Esophagus muscularis mucosa (tissue), 4 donors: ENCODE measurements at regions not wholly inside any gene's neighbourhood (a gene's known extent, or its start where the extent isn't known, plus 50 kb on each side); places are given as distances from the start of the nearest gene placed in this dataset.

ENCODE experiments used
- EP300 ChIP-seq: sonication (generic); formaldehyde crosslinking; IDR thresholded peaks from one replicate; pipeline ENCODE4 v1.6.1; 2017; ENCODE audit warnings: antibody characterized with exemption
- POLR2A ChIP-seq: fragments of 450-650 bp; IDR thresholded peaks from one replicate; pipeline ENCODE4 v1.6.1; 2017; ENCODE audit warnings: antibody characterized with exemption, moderate library complexity, mild to moderate bottlenecking, low read depth
- POLR2AphosphoS5 ChIP-seq, 2 donors: sonication (generic); formaldehyde crosslinking; IDR thresholded peaks; one replicate each; pipeline ENCODE4 v1.6.1; 2017; ENCODE audit warnings: antibody characterized with exemption in 2 of 2
- TF ChIP-seq, protein P1 (sequence below), 3 experiments: fragments of 200-600 bp in 2 of 3; fragments of 450-650 bp in 1 of 3; sonication (generic) in 2 of 3; IDR thresholded peaks; one replicate each; pipeline ENCODE4 v1.5.1; 2017 to 2019; ENCODE audit warnings: antibody characterized with exemption in 3 of 3, mild to moderate bottlenecking in 2 of 3, moderate library complexity in 1 of 3

DNA sequence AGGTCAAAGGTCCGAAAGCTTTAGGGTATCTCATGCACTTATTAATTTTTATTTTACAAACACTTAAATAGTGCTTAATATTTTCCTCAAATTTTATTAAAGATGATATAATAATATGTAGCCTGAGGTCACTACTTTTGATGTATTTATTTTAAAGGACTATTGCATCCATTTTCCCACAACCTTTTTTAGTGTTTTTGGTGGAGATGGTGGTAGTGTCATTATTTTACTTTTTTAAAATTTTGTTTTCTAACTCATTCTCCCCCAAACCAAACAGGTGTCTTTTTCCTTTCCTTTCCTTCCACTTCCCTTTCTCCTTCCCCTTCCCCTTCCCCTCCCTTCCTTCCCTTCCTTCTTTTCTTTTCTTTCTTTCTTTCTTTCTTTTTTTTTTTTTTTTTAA lies 328.6 kb downstream of the CYLC2 start:
- TF ChIP-seq, protein P1, sequence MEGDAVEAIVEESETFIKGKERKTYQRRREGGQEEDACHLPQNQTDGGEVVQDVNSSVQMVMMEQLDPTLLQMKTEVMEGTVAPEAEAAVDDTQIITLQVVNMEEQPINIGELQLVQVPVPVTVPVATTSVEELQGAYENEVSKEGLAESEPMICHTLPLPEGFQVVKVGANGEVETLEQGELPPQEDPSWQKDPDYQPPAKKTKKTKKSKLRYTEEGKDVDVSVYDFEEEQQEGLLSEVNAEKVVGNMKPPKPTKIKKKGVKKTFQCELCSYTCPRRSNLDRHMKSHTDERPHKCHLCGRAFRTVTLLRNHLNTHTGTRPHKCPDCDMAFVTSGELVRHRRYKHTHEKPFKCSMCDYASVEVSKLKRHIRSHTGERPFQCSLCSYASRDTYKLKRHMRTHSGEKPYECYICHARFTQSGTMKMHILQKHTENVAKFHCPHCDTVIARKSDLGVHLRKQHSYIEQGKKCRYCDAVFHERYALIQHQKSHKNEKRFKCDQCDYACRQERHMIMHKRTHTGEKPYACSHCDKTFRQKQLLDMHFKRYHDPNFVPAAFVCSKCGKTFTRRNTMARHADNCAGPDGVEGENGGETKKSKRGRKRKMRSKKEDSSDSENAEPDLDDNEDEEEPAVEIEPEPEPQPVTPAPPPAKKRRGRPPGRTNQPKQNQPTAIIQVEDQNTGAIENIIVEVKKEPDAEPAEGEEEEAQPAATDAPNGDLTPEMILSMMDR (IDR thresholded peaks at IDR 0.05) = no peak
- no peak for TF ChIP-seq POLR2AphosphoS5 (IDR thresholded peaks at IDR 0.05)
- TF ChIP-seq EP300 = no peak
- no peak for TF ChIP-seq POLR2A
